GM12878 (cell line): ENCODE measurements at regions not wholly inside any gene's neighbourhood (a gene's known extent, or its start where the extent isn't known, plus 50 kb on each side); places are given as distances from the start of the nearest gene placed in this dataset.
A peak's percentile ranks its signal among the peaks of the same experiment; 100 is the strongest.

Experiments used
- ATAC-seq: fragments of 200-7000 bp; cut with Tn5 transposase; 3 replicates; pipeline ENCODE4 v1.9.1; 2020; ENCODE audit warnings: mild to moderate bottlenecking, moderate library complexity
- BruUV-seq: library from RNA; stranded (reverse); fragments of 400-500 nt; replicated peaks from 2 replicates; lab custom pipeline; 2021; lab: Mats Ljungman, UMichigan
- CTCF ChIA-PET: fragments of 300-600 bp; sonication (Branson Sonifier 250); formaldehyde crosslinking; extraction: SDS; loops from one replicate; lab custom pipeline; 2021; ENCODE audit warnings: inconsistent platforms; lab: Yijun Ruan, JAX
- POLR2A ChIA-PET: fragments of 350-600 bp; formaldehyde crosslinking; extraction: SDS; loops from one replicate; lab custom pipeline; 2021; ENCODE audit warnings: inconsistent platforms; lab: Charles Lee
- RAD21 ChIA-PET: fragments of 300-600 bp; sonication (Branson Sonifier 250); formaldehyde crosslinking; loops from one replicate; lab custom pipeline; 2023; ENCODE audit warnings: antibody characterized with exemption; ENCODE audit not compliant: unreplicated experiment; lab: Charles Lee
- SMC1A ChIA-PET: fragments of 300-600 bp; sonication (Branson Sonifier 250); formaldehyde crosslinking; loops from one replicate; lab custom pipeline; 2023; ENCODE audit not compliant: unreplicated experiment, uncharacterized antibody; lab: Charles Lee
- DNase-seq: peaks from one replicate; pipeline ENCODE4 v3.0.0-alpha.2; 2011; ENCODE audit warnings: low read depth, low spot score
- FAIRE-seq: peaks from 3 replicates; lab custom pipeline; 2011; peaks lifted over from hg19 to GRCh38; lab: Jason Lieb, UNC
- H2AFZ ChIP-seq: 2 replicates; pipeline ENCODE4 v1.6.0; 2011; ENCODE audit warnings: low read depth, low read length, control low read depth; ENCODE audit not compliant: control insufficient read depth
- H3K27ac ChIP-seq: 2 replicates; pipeline ENCODE4 v1.5.1; 2011; ENCODE audit warnings: control low read depth; ENCODE audit not compliant: control insufficient read depth, insufficient read depth
- H3K27me3 ChIP-seq, 2 experiments: replicated peaks in 1 of 2; 2 replicates each; pipeline versions ENCODE4 v1.6.0 to v1.6.1; 2011; ENCODE audit warnings: low read length in 1 of 2; ENCODE audit not compliant: control insufficient read depth in 2 of 2, insufficient read depth in 2 of 2
- H3K36me3 ChIP-seq, 2 experiments: 2 replicates each; pipeline ENCODE4 v1.5.1; 2011; ENCODE audit warnings: low read length in 1 of 2; ENCODE audit not compliant: control insufficient read depth in 2 of 2, insufficient read depth in 2 of 2
- H3K4me1 ChIP-seq: 2 replicates; pipeline ENCODE4 v1.6.1; 2011; ENCODE audit warnings: mild to moderate bottlenecking, low read length, moderate library complexity, mixed read lengths; ENCODE audit not compliant: control insufficient read depth, insufficient read depth
- H3K4me2 ChIP-seq: 2 replicates; pipeline ENCODE4 v1.6.0; 2011; ENCODE audit warnings: control low read depth; ENCODE audit not compliant: control insufficient read depth, insufficient read depth
- H3K4me3 ChIP-seq: fragments of 200-600 bp; sonication (generic); 2 replicates; pipeline ENCODE4 v1.5.1; 2016
- H3K79me2 ChIP-seq: 2 replicates; pipeline ENCODE4 v1.6.0; 2011; ENCODE audit warnings: low read length; ENCODE audit not compliant: control insufficient read depth, insufficient read depth
- H3K9ac ChIP-seq: 2 replicates; pipeline ENCODE4 v1.8.0; 2011; ENCODE audit warnings: low read length, control low read depth, mixed read lengths; ENCODE audit not compliant: control insufficient read depth, insufficient read depth
- H3K9me3 ChIP-seq: replicated peaks from 3 replicates; pipeline ENCODE4 v1.5.1; 2011; ENCODE audit warnings: mild to moderate bottlenecking, low read length; ENCODE audit not compliant: control insufficient read depth, insufficient read depth
- H4K20me1 ChIP-seq: 2 replicates; pipeline ENCODE4 v1.6.0; 2011; ENCODE audit not compliant: control insufficient read depth, insufficient read depth
- BACH1 ChIP-seq: fragments of 450-650 bp; IDR thresholded peaks from 2 replicates; pipeline ENCODE4 v1.6.1; 2017; ENCODE audit warnings: mild to moderate bottlenecking, borderline replicate concordance
- BRCA1 ChIP-seq: IDR thresholded peaks from 2 replicates; pipeline ENCODE4 v1.6.1; 2011; ENCODE audit warnings: low read depth, low read length, improper control_type of control experiment
- CHD4 ChIP-seq: fragments of 200-600 bp; sonication (generic); IDR thresholded peaks from 2 replicates; pipeline ENCODE4 v1.6.1; 2016; ENCODE audit warnings: mild to moderate bottlenecking
- FOS ChIP-seq: IDR thresholded peaks from 3 replicates; pipeline ENCODE4 v1.6.1; 2011; ENCODE audit warnings: borderline replicate concordance; ENCODE audit not compliant: insufficient read length; ENCODE audit errors: extremely low read depth
- IRF4 ChIP-seq: IDR thresholded peaks from 2 replicates; pipeline ENCODE4 v1.6.1; 2011; ENCODE audit warnings: low read depth, low read length
- JUND ChIP-seq: IDR thresholded peaks from 2 replicates; pipeline ENCODE4 v1.6.1; 2012; ENCODE audit warnings: low read depth, mild to moderate bottlenecking, low read length, improper control_type of control experiment, moderate library complexity
- RUNX3 ChIP-seq: IDR thresholded peaks from 2 replicates; pipeline ENCODE4 v1.6.1; 2012; ENCODE audit warnings: low read length, inconsistent platforms
- SPI1 ChIP-seq: IDR thresholded peaks from 2 replicates; pipeline ENCODE4 v1.6.1; 2011; ENCODE audit warnings: low read depth, mild to moderate bottlenecking, low read length, moderate library complexity, borderline replicate concordance; ENCODE audit not compliant: insufficient read depth
- TBL1XR1 ChIP-seq: IDR thresholded peaks from 2 replicates; pipeline ENCODE4 v1.6.1; 2012; ENCODE audit warnings: low read depth, low read length, improper control_type of control experiment
- WGBS: methylation state at CpG from one replicate; pipeline ENCODE4 v1.1.6; 2016; ENCODE audit warnings: low lambda C conversion rate; ENCODE audit not compliant: insufficient replicate concordance, insufficient coverage; ENCODE audit errors: missing lambda C conversion rate; 5-methylcytosine and 5-hydroxymethylcytosine counted together
- in situ Hi-C: fragments of 300-500 bp; cut with MboI; formaldehyde crosslinking; loops from 9 replicates; pipeline ENCODE4 v1.14.3; 2018; ENCODE audit warnings: mixed read lengths
- intact Hi-C: fragments of 100-400 bp; cut with micrococcal nuclease; formaldehyde crosslinking; loops from one replicate; pipeline ENCODE4 v1.14.2; 2022; ENCODE audit not compliant: unreplicated experiment
- TF ChIP-seq, protein P1 (sequence below): fragments of 450-650 bp; IDR thresholded peaks from 2 replicates; pipeline ENCODE4 v1.6.1; 2017; ENCODE audit warnings: mild to moderate bottlenecking, moderate library complexity
- TF ChIP-seq, protein P2 (sequence below): fragments of 450-650 bp; IDR thresholded peaks from 2 replicates; pipeline ENCODE4 v1.6.1; 2017; ENCODE audit warnings: mild to moderate bottlenecking

DNA sequence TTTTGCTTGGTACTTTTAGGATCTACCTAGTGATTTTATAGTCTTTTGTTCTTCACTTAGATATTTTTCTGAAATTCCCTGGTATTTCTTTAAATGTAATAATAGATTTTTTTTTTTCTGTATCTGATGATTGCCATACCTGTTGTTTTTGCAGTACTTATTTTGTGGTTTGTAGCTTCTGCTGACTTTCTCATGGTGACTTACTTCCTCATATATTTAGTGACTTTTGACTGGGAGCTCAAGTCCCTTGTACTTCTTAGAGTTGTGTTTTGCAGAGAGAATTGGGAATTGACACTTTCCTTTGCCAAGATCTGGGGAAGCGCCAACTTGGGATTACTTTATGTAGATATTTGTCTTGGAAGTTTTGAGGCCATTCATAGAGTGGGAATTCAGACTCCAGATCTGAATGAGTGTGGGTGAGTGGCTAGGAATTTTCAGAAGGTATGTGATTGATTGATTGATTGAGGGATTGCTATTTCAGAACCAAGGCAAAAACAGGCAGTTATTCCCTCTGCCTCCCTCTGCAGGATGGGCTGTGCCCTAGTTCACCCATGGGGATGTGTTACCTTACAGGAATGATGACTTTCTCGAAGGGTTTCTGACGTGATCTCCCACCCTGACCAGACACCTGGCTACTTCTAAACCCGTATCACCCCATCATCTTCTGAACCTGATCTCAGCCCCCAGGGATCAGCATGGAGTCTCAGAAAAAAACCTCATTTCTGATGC is 219.5 kb downstream of the URB2 start:
- Histone ChIP-seq H3K27ac (no peak overlapping the region), H3K27me3 (no peaks in the 10 kb centered on the region; a peak in 1 of 4 replicates), H3K4me2 (no peak overlapping the region), H2AFZ (no peak overlapping the region), H4K20me1 (no peaks in the 10 kb centered on the region), H3K9me3 (no peaks in the 10 kb centered on the region), H3K79me2 (no peaks in the 10 kb centered on the region), H3K4me3 (no peak overlapping the region), H3K9ac (no peak overlapping the region), H3K36me3 (no peaks in the 10 kb centered on the region), H3K4me1 (no peaks in the 10 kb centered on the region)
- ChIA-PET CTCF (interaction anchor here (0.6 kb wide), 1 partner anchor 10 kb away, joined by 3 read pairs; no protein-coding TSS in a partner anchor), SMC1A (interaction anchor here (1.2 kb wide), 1 partner anchor 10 kb away, joined by 3 read pairs; no protein-coding TSS in a partner anchor), POLR2A (no interaction called here), RAD21 (no interaction called here)
- DNase-seq (no peak), ATAC-seq (no peak), FAIRE-seq (no peak)
- in situ Hi-C loops: no loop called here
- 69% methylated on average over 4 of the region's 4 CpGs for WGBS
- no TSS peak for BruUV-seq
- no peak for TF ChIP-seq IRF4
- TF ChIP-seq RUNX3: 0 out of 2 replicates have a peak, but pooled peaks have one; percentile 6
- intact Hi-C loops: loop anchor here (10.0 kb wide), 1 partner anchor 181 kb away; no protein-coding TSS in a partner anchor

DNA sequence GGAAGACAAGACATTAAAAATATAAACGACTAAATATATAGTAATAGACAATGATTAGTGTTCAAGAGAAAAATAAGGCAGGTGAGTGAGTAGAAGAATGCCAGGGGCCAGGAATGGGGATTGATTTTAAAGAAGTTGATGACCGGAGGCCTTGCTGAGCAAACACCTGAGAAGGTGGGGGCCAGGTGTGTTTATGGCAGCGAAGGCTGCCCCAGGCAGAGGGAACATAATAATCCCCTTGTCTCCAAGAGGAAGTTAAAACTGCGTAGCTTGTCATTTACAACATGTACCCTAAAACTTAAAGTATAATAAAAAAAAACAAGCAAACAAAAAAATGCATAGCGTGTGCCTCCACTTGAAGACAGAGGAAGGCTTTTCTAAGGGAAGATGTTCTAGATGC is 220.3 kb downstream of the URB2 start:
- no peak overlapping the region for H2AFZ ChIP-seq
- BruUV-seq: no TSS peak
- no peaks in the 10 kb centered on the region for H4K20me1 ChIP-seq
- no peak overlapping the region for H3K9ac ChIP-seq
- WGBS: 86% methylated on average over 5 of the region's 5 CpGs
- no peak for FAIRE-seq
- ChIA-PET POLR2A (no interaction called here), SMC1A (interaction anchor here (1.2 kb wide), 2 partner anchors 9 to 31 kb away, joined by 3 read pairs; no protein-coding TSS in a partner anchor), CTCF (interaction anchor here (1.5 kb wide), 1 partner anchor 263 kb away, joined by 3 read pairs; no protein-coding TSS in a partner anchor), RAD21 (no interaction called here)
- no peak overlapping the region for H3K4me3 ChIP-seq
- intact Hi-C loops: loop anchor here (10.0 kb wide), 1 partner anchor 182 kb away; no protein-coding TSS in a partner anchor
- H3K36me3 ChIP-seq: no peaks in the 10 kb centered on the region
- no peaks in the 10 kb centered on the region for H3K79me2 ChIP-seq
- DNase-seq: no peak
- no peak for TF ChIP-seq SPI1
- TF ChIP-seq BACH1: no peak
- TF ChIP-seq, protein P1, sequence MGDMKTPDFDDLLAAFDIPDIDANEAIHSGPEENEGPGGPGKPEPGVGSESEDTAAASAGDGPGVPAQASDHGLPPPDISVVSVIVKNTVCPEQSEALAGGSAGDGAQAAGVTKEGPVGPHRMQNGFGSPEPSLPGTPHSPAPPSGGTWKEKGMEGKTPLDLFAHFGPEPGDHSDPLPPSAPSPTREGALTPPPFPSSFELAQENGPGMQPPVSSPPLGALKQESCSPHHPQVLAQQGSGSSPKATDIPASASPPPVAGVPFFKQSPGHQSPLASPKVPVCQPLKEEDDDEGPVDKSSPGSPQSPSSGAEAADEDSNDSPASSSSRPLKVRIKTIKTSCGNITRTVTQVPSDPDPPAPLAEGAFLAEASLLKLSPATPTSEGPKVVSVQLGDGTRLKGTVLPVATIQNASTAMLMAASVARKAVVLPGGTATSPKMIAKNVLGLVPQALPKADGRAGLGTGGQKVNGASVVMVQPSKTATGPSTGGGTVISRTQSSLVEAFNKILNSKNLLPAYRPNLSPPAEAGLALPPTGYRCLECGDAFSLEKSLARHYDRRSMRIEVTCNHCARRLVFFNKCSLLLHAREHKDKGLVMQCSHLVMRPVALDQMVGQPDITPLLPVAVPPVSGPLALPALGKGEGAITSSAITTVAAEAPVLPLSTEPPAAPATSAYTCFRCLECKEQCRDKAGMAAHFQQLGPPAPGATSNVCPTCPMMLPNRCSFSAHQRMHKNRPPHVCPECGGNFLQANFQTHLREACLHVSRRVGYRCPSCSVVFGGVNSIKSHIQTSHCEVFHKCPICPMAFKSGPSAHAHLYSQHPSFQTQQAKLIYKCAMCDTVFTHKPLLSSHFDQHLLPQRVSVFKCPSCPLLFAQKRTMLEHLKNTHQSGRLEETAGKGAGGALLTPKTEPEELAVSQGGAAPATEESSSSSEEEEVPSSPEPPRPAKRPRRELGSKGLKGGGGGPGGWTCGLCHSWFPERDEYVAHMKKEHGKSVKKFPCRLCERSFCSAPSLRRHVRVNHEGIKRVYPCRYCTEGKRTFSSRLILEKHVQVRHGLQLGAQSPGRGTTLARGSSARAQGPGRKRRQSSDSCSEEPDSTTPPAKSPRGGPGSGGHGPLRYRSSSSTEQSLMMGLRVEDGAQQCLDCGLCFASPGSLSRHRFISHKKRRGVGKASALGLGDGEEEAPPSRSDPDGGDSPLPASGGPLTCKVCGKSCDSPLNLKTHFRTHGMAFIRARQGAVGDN: no peak
- no peak for TF ChIP-seq FOS
- TF ChIP-seq BRCA1: no peak
- TF ChIP-seq CHD4: no peak
- TF ChIP-seq, protein P2, sequence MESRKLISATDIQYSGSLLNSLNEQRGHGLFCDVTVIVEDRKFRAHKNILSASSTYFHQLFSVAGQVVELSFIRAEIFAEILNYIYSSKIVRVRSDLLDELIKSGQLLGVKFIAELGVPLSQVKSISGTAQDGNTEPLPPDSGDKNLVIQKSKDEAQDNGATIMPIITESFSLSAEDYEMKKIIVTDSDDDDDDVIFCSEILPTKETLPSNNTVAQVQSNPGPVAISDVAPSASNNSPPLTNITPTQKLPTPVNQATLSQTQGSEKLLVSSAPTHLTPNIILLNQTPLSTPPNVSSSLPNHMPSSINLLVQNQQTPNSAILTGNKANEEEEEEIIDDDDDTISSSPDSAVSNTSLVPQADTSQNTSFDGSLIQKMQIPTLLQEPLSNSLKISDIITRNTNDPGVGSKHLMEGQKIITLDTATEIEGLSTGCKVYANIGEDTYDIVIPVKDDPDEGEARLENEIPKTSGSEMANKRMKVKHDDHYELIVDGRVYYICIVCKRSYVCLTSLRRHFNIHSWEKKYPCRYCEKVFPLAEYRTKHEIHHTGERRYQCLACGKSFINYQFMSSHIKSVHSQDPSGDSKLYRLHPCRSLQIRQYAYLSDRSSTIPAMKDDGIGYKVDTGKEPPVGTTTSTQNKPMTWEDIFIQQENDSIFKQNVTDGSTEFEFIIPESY: no peak
- TF ChIP-seq JUND: no peak
- no peak for TF ChIP-seq TBL1XR1
- no peak overlapping the region for H3K27ac ChIP-seq
- no peak for ATAC-seq
- no peaks in the 10 kb centered on the region; a peak in 1 of 4 replicates for H3K27me3 ChIP-seq
- no peaks in the 10 kb centered on the region for H3K9me3 ChIP-seq
- in situ Hi-C loops: no loop called here
- H3K4me2 ChIP-seq: no peak overlapping the region
- no peaks in the 10 kb centered on the region for H3K4me1 ChIP-seq
